Heart left ventricle (tissue), 13 donors: ENCODE measurements at regions not wholly inside any gene's neighbourhood (a gene's known extent, or its start where the extent isn't known, plus 50 kb on each side); places are given as distances from the start of the nearest gene placed in this dataset.

Source experiments
- POLR2A ChIP-seq, 2 donors: fragments of 450-650 bp; IDR thresholded peaks; one replicate each; pipeline ENCODE4 v1.6.1; 2017; ENCODE audit warnings: antibody characterized with exemption in 2 of 2, mild to moderate bottlenecking in 2 of 2, moderate library complexity in 2 of 2
- TF ChIP-seq, protein P1 (sequence below), 12 donors: fragments of 200-600 bp; sonication (generic) in 4 of 12; IDR thresholded peaks; one replicate each; pipeline versions ENCODE4 v1.5.0 to v1.8.0; 2018 to 2022; ENCODE audit warnings: antibody characterized with exemption in 12 of 12, mild to moderate bottlenecking in 5 of 12
- donor health status: ischemic (EF 13 %, LVEDD 7.1; RV severe dilation, severe dysfunction).
- donor health status: DM: no; HTN: yes; CAD: no.
- donor health status: DM: no; HTN: no; CAD: no.
- donor health status: ischemic (EF 25% LVEDD 6.9; RV normal size, moderate dysfunction).
- donor health status: ischemic (EF 25% LVEDD 5.7; RV mildly dilated, moderate dysfunction).
- donor health status: ischemic (EF 35%, LVEDD 5.7; RV mildly dilated, moderate dysfunction).
- donor health status: nonischemic (EF 11% LVEDD 7.7; RV severe dilation, severe dysfunction).
- donor health status: DM: yes; HTN: yes; CAD: no.
- donor health status: PGD.
- donor health status: ischemic (EF 29% LVEDD 5.4; RV normal size, mild dysfunction).
- donor health status: nonischemic (EF 23%, LVEDD 6.1; RV moderate dilation, normal function).

DNA sequence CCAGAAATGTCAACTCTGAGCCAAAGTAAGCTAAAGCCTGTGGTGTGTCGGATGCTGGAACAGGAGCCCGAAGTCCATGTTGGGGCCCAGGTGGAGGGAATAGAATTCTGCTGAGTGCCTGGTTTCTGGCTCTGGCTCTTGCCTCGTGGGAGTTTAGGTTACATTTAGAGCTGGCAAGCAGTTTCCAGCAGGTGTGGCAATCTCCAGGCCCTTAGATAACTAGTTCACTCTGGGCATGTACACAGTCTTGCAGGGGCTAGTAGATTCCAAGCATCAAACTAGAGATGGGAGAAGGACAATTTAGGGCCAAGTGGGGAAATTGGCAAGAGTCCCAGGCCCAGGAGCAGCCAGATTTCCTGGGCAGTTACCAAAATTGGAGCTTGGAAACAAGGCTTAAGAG is 56.3 kb upstream of the STOX2 start:
- TF ChIP-seq, protein P1, sequence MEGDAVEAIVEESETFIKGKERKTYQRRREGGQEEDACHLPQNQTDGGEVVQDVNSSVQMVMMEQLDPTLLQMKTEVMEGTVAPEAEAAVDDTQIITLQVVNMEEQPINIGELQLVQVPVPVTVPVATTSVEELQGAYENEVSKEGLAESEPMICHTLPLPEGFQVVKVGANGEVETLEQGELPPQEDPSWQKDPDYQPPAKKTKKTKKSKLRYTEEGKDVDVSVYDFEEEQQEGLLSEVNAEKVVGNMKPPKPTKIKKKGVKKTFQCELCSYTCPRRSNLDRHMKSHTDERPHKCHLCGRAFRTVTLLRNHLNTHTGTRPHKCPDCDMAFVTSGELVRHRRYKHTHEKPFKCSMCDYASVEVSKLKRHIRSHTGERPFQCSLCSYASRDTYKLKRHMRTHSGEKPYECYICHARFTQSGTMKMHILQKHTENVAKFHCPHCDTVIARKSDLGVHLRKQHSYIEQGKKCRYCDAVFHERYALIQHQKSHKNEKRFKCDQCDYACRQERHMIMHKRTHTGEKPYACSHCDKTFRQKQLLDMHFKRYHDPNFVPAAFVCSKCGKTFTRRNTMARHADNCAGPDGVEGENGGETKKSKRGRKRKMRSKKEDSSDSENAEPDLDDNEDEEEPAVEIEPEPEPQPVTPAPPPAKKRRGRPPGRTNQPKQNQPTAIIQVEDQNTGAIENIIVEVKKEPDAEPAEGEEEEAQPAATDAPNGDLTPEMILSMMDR (IDR thresholded peaks at IDR 0.05) = no peak
- no peak for TF ChIP-seq POLR2A (IDR thresholded peaks at IDR 0.05)
